ENCODE measurements at regions not wholly inside any gene's neighbourhood (a gene's known extent, or its start where the extent isn't known, plus 50 kb on each side); places are given as distances from the start of the nearest gene placed in this dataset.

DNA sequence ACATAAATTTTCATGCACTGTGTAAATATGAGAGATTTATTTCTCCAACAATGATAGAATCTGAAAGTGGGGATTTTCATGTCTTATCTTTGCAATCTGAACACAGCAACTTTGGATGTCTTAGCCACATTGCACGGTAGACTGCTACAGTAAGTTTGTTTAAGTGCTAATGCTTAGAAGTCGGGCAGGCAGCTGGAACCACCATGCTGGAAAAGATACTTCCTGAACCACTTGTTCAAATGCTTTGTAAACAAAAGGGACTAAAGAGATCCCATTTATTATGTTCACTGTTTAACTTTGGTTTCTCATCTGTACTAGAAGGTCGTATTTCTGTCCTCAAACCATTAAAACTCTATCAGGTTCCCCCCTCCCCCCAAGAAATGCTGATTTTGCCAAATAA lies 555.9 kb upstream of the DIPK2B start:
- Histone ChIP-seq H3K27ac (no peak overlapping the region), H3K9me3 (no peaks in the 10 kb centered on the region), H3K4me1 (no peaks in the 10 kb centered on the region), H3K4me3 (no peak overlapping the region), H3K36me3 (no peaks in the 10 kb centered on the region), H3K9ac (ENCODE audit: low read depth in 2 of 2, low read length in 2 of 2) (no peak overlapping the region), H3K27me3 (no peaks in the 10 kb centered on the region)
- TF ChIP-seq, protein P1, sequence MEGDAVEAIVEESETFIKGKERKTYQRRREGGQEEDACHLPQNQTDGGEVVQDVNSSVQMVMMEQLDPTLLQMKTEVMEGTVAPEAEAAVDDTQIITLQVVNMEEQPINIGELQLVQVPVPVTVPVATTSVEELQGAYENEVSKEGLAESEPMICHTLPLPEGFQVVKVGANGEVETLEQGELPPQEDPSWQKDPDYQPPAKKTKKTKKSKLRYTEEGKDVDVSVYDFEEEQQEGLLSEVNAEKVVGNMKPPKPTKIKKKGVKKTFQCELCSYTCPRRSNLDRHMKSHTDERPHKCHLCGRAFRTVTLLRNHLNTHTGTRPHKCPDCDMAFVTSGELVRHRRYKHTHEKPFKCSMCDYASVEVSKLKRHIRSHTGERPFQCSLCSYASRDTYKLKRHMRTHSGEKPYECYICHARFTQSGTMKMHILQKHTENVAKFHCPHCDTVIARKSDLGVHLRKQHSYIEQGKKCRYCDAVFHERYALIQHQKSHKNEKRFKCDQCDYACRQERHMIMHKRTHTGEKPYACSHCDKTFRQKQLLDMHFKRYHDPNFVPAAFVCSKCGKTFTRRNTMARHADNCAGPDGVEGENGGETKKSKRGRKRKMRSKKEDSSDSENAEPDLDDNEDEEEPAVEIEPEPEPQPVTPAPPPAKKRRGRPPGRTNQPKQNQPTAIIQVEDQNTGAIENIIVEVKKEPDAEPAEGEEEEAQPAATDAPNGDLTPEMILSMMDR (IDR thresholded peaks at IDR 0.05) = no peak
- intact Hi-C loops (cut with DNase I) = no loop called here
- DNase-seq = no peak

GRCh38 chrX:45755703-45756102 lies 555.0 kb upstream of the DIPK2B start:
- Histone ChIP-seq H3K4me3 (no peak overlapping the region), H3K36me3 (no peaks in the 10 kb centered on the region), H3K4me1 (no peaks in the 10 kb centered on the region), H3K27ac (no peak overlapping the region), H3K9ac (ENCODE audit: low read depth in 2 of 2, low read length in 2 of 2) (no peak overlapping the region), H3K9me3 (no peaks in the 10 kb centered on the region), H3K27me3 (no peaks in the 10 kb centered on the region)
- no peak for DNase-seq
- intact Hi-C loops (cut with DNase I) = no loop called here
- TF ChIP-seq, protein P1 (IDR thresholded peaks at IDR 0.05) = no peak

GRCh38 chrX:45751156-45751555 lies 550.5 kb upstream of the DIPK2B start:
- Histone ChIP-seq H3K9me3 (no peaks in the 10 kb centered on the region), H3K9ac (ENCODE audit: low read depth in 2 of 2, low read length in 2 of 2) (no peak overlapping the region), H3K4me3 (no peak overlapping the region), H3K27ac (no peak overlapping the region), H3K4me1 (no peaks in the 10 kb centered on the region), H3K27me3 (no peaks in the 10 kb centered on the region), H3K36me3 (no peaks in the 10 kb centered on the region)
- DNase-seq = no peak
- TF ChIP-seq, protein P1 (IDR thresholded peaks at IDR 0.05) = no peak
- intact Hi-C loops (cut with DNase I) = no loop called here

GRCh38 chrX:45750639-45751038 lies 550.0 kb upstream of the DIPK2B start:
- no peak overlapping the region for H3K27ac ChIP-seq
- intact Hi-C loops (cut with DNase I) = no loop called here
- H3K9me3 ChIP-seq = no peaks in the 10 kb centered on the region
- no peaks in the 10 kb centered on the region for H3K27me3 ChIP-seq
- TF ChIP-seq, protein P1 (IDR thresholded peaks at IDR 0.05) = no peak
- H3K4me1 ChIP-seq = no peaks in the 10 kb centered on the region
- no peak overlapping the region for H3K4me3 ChIP-seq
- DNase-seq = no peak
- H3K36me3 ChIP-seq = no peaks in the 10 kb centered on the region
- H3K9ac ChIP-seq (ENCODE audit: low read depth in 2 of 2, low read length in 2 of 2) = no peak overlapping the region

GRCh38 chrX:45749375-45749774 lies 548.7 kb upstream of the DIPK2B start:
- Histone ChIP-seq H3K9me3 (no peaks in the 10 kb centered on the region), H3K27me3 (no peaks in the 10 kb centered on the region), H3K36me3 (no peaks in the 10 kb centered on the region), H3K4me1 (no peaks in the 10 kb centered on the region), H3K9ac (ENCODE audit: low read depth in 2 of 2, low read length in 2 of 2) (no peak overlapping the region), H3K4me3 (no peak overlapping the region), H3K27ac (no peak overlapping the region)
- intact Hi-C loops (cut with DNase I) = no loop called here
- TF ChIP-seq, protein P1 (IDR thresholded peaks at IDR 0.05) = no peak
- no peak for DNase-seq

- H3K9ac ChIP-seq (ENCODE audit: low read depth in 2 of 2, low read length in 2 of 2) = no peak overlapping the region
- no peak for DNase-seq
- no peaks in the 10 kb centered on the region for H3K9me3 ChIP-seq
- H3K27me3 ChIP-seq = no peaks in the 10 kb centered on the region
- H3K4me3 ChIP-seq = no peak overlapping the region
- H3K36me3 ChIP-seq = no peaks in the 10 kb centered on the region
- no peaks in the 10 kb centered on the region for H3K4me1 ChIP-seq
- H3K27ac ChIP-seq = no peak overlapping the region
- intact Hi-C loops (cut with DNase I) = no loop called here
- TF ChIP-seq, protein P1 (IDR thresholded peaks at IDR 0.05) = no peak
These were observed 547.7 kb upstream of the DIPK2B start for GRCh38 chrX:45748369-45748774.

All from colonic mucosa (tissue), 4 donors.